HG03045 (cell line): ENCODE measurements at regions not wholly inside any gene's neighbourhood (a gene's known extent, or its start where the extent isn't known, plus 50 kb on each side); places are given as distances from the start of the nearest gene placed in this dataset.

ENCODE experiments used
- ATAC-seq: cut with Tn5 transposase; IDR thresholded peaks from one replicate; pipeline ENCODE4 v1.9.1; 2021; ENCODE audit warnings: mild to moderate bottlenecking, moderate library complexity; ENCODE audit not compliant: unreplicated experiment

DNA sequence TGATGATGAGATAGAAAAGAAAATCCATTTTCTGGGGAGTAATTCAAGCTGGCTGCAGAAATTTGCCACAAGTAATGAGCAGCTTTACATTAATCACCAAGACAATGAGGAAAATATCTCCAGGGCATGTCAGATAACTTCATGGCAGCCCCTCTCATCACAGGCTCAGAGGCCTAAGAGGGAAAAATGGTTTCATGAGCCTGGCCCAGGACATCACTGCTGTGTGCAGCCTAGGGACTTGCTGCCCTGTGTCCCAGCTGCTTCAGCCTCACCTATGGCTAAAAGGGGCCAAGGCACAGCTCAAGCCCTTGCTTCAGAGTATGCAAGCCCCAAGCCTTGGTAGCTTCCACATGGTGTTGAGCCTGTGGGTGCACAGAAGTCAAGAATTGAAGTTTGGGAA, 161.7 kb downstream of the OPA1 start:
- ATAC-seq: no peak

DNA sequence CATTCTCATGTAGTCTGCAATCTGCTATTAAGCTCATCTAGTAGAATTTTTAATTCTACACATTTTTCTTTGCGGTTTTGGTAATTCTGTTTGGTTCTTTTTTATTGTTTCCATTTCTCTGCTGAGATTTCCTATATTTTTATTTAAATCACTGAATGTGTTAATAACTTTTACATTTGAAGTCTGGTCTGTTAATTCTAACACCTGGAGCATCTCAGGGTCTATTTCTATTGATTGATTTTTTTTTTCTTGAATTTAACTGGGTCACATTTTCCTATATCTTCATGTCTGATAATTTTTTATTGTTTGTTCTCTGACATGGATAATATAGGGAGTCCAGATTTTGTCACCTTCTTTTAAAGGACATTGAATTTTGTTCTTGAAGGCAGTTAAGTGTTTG, 163.5 kb downstream of the OPA1 start:
- ATAC-seq: no peak

DNA sequence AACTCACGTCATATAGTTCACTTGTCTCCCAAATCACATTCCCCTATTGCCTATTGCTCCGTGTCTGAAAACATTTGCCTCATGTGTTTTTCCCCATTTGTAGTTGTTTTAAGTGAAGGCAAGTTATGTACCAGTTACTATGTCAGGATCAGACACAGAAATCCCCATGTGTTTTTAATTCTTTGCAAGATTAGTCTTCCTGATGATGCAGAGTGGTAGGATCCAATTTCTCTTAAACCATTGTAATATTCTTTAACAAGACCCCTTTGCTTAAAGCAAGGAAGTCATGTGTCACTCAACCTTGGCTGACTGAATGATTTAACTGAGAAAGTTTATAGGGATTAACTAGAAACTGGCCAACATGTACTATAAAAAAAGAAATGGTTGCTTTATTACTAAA, 164.4 kb downstream of the OPA1 start:
- no peak for ATAC-seq

GRCh38 chr3:193761969-193762368, 169.0 kb downstream of the OPA1 start:
- no peak for ATAC-seq

DNA sequence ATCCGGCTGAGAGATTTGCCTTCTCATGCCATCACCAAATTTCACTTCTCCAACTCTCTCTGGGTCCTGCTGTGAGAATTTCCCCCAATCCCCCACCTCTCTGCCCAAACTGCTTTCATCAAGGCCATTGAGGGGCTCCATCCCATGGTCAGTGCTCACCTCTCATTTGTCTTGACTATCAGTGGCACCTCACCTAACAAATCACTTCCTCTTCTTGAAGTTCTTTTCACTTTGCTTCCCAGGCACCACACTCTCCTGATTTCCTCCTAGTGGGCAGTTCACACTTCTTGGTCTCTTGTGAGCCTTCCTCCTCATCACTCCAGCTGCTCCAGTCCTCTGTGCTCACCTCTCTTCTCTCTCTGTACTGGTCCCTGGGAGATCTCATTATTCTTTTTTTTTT, 169.6 kb downstream of the OPA1 start:
- no peak for ATAC-seq

DNA sequence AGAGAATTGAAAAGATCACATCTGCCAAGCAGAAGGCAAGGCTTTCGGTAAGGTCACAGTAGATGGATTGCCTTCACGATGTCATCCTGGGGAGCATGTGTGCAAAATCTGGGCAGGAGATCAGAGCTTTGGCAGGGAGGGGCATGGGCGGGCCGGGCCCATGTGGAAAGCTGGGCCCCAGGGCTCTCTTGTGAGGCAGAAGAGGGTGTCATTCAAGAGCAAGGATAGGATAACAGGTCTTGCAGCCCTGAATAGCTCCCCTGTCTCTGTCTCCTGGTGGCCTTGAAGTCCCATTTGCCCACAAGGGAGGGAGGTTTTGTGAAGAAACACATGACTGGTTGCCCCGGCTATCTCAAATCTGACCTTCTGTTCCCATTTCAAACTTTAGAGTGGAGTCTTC, 172.0 kb downstream of the OPA1 start:
- ATAC-seq: no peak

- no peak for ATAC-seq
Observed at GRCh38 chr3:193767353-193768069, 174.5 kb downstream of the OPA1 start.

GRCh38 chr3:193768070-193768394, 175.0 kb downstream of the OPA1 start:
- ATAC-seq: no peak

DNA sequence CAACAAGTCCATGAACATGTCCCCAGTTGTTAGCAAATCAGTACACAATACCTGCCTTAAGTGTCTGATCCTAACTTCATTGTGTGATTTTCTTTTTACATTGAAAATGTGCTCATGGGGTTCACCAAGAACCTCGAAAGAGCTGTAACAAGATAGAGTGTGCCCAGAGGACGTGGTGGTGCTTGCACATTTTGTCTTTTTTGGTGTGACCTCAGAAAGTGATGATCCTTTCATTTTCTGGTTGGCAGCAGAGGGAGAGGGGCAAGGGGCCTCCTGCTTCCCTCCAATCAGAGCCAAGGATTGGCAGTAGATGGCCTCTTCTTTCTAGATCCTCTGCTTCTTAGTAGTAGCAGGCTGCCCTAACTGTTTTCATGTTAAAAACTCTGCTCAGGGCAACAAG, 176.4 kb downstream of the OPA1 start:
- no peak for ATAC-seq

GRCh38 chr3:193771011-193771652, 178.1 kb downstream of the OPA1 start:
- ATAC-seq: no peak

DNA sequence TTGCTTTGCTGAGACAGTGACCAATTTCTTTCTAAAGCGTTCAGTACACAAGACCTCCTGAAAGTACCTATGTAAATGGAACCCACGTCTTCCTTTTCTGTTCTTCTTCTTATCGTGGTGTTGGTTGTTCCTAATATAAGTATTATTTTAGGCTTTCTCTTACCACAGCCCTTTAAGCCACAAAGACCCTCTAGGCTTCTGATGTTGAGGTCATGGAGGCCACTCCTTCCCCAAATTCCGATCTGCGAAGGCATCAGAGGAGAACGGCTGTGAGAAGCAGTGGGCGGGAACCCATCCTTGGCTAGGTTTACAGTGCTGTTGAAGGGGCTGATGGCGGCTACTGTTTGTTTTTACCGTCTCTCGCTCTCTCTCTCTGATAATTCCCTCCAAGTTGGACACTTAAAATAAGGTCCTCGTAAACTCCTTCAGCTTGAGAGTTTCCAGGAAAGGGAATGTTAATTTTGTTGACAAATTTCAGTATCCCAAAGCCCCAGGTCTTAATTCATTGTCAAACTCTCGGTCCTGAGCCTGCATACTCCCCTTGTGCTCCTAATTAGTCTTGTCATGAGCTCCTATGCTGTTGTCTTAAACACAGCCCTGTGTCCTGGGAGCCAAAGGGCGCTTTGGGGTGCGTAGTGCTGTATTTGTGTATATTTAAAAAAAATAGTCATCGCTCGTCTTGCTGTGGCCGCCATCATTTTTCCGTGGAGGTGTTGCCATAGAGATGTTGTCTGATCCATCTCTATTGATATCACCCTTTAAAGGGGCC, 178.8 kb downstream of the OPA1 start:
- no peak for ATAC-seq

DNA sequence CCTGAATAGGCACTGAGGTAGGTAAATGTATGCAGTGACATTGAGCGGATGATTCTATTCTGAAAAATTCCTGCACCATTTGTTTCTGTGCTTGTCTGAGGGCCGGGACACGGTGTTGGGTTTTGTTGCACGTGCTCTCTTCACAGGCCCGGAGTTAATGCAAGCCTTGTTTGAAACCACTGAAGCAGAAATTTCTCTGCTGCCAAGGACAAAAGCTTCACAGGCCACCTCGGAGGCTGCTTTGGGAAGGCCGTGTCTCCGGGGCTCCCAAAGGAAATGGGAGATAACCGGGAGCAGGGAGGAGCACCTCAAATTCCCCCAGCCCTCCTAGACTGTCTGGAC, 179.4 kb downstream of the OPA1 start:
- no peak for ATAC-seq

- ATAC-seq: no peak
Observed at GRCh38 chr3:193773266-193774220, 180.5 kb downstream of the OPA1 start.

DNA sequence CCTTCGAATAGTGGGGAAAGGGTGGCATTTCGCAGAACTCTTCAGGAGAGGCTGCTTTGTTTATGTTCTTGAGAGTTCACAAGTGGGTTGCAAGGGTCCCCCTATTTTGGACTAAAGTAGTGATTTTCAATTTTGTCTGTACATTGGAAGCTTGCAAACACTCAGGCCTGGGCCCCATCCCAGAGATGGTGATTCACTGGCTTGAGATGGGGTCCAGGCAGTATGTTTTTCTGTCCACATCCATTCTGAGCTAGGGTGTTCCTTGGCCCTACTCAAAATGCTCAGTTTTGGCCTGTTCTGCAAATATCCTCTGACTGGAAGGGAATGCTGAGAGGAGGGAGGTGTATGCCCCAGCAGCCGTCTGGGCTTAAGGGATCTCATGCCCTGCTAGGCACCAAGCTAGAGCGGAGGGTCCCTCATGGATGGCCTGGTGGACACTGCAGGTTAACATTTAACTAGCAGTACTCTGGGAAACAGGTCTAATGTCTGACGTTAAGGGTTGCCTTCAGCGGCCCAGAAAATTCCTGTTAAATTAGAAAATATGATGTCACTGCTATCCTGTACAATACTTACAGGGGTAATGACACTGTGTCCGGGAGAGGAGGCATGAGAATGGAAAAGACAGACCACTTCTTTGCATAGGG, 181.4 kb downstream of the OPA1 start:
- ATAC-seq: no peak

DNA sequence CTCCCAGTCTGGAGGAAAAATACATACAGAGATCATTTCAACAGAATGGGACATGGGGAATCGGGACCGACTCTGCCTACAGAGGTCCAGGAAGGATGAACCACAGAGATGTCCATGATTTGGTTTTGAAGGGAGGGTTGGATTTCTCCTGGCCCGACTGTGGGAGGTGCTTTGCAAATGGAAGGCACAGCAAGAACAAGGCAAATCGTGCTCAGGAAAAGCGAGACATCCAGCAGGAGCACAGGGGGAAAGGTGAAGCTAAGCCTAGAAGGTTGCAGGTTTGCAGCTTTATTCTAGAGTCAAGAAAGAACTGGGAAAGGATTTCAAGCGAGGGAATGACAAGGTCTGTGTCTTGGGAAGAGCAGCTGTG, 181.9 kb downstream of the OPA1 start:
- ATAC-seq: no peak

DNA sequence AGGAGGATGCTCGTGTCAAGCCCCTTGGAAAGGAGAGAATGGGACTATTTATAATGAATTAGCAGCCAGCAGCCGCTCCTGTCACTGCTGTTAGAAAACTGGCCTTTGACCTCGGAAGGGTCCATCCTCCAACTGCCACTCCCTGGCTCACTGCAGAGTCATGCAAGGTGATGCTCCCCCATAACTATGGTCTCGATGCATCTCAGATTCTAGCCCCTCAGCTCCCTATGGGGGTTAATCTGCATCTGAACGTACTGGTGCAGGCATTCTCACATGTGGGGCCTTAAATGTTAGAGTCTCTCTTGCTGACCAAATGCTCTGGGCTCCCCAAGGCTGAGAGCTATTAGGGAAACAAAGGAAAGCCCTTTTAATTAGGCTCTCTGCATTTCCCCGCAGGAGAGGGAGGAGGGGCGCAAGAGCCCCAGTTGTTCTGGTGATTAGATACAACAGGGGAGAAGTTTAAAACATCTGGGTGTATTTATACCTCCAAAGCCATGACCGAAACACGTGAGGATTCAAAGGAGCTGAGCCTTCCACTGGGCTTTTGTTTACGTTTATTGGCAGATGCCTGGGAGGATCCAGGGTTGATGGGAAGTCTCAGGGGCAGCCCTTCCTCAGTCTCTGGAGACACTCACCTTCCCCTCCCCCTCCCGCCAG, 182.5 kb downstream of the OPA1 start:
- no peak for ATAC-seq

DNA sequence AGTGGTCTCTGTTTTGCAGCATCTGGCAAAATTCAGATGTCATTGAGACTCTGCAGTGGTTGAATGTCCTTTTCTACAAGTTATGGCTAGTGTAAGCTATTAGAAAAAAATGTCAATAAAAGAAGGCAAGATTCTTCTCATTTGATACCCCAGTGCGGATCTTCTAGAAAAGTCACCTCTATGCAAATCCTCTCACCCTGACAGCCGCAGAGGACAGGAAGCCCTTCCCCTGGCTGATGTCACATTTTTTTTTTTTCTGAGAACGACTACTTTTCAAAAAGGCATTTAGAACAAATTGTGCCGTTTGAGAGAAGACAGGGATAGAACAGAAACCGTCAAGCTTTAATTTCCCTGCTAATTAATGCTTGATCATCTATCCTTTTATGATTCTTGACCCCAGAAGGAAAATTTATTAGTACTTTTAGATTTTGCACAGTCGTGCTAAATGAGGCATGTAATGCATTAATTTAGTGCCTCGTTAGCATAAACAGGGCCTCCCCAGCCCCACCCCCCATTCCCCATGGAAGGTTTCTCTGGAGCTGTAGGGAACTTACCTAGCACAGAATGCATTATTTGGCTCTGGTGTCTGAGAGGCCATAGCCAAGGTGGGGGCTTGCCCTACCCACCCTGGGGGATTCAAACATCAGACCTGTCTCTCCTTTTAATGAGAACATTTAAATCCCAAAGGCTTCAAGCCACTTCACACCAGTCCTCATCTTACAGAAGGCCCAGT, 183.8 kb downstream of the OPA1 start:
- no peak for ATAC-seq

GRCh38 chr3:193777524-193777923, 184.5 kb downstream of the OPA1 start:
- ATAC-seq: no peak

- ATAC-seq: no peak
Observed at GRCh38 chr3:193778676-193779075, 185.7 kb downstream of the OPA1 start.

- ATAC-seq: no peak
Observed at GRCh38 chr3:193779933-193780332, 186.9 kb downstream of the OPA1 start.
